H9 (cell line): ENCODE measurements at regions not wholly inside any gene's neighbourhood (a gene's known extent, or its start where the extent isn't known, plus 50 kb on each side); places are given as distances from the start of the nearest gene placed in this dataset.

Experiments
- DNase-seq: peaks from one replicate; pipeline ENCODE4 v3.0.0-alpha.2; 2017
- H2AFZ ChIP-seq: one replicate; pipeline ENCODE4 v1.6.1; 2013; ENCODE audit warnings: mild to moderate bottlenecking, low read length, control low read depth, moderate library complexity
- H2AK5ac ChIP-seq: 2 replicates; pipeline ENCODE4 v1.6.1; 2013; ENCODE audit warnings: low read length, control low read depth, mixed read lengths; ENCODE audit not compliant: insufficient read length
- H2BK120ac ChIP-seq: one replicate; pipeline ENCODE4 v1.6.1; 2013; ENCODE audit warnings: low read depth, mild to moderate bottlenecking, low read length, control low read depth, inconsistent platforms; ENCODE audit not compliant: poor library complexity, severe bottlenecking
- H2BK12ac ChIP-seq: 2 replicates; pipeline ENCODE4 v1.6.1; 2013; ENCODE audit warnings: low read length, control low read depth, mixed read lengths, low read depth; ENCODE audit not compliant: insufficient read length
- H2BK15ac ChIP-seq: 2 replicates; pipeline ENCODE4 v1.6.1; 2013; ENCODE audit warnings: low read depth, low read length, control low read depth
- H2BK20ac ChIP-seq: one replicate; pipeline ENCODE4 v1.6.1; 2013; ENCODE audit warnings: low read depth, mild to moderate bottlenecking, low read length, control low read depth, inconsistent platforms; ENCODE audit not compliant: poor library complexity, severe bottlenecking
- H2BK5ac ChIP-seq: 2 replicates; pipeline ENCODE4 v1.6.1; 2013; ENCODE audit warnings: low read length, control low read depth, mixed read lengths; ENCODE audit not compliant: insufficient read length
- H3K14ac ChIP-seq: 2 replicates; pipeline ENCODE4 v1.6.1; 2013; ENCODE audit warnings: low read length, control low read depth; ENCODE audit not compliant: insufficient read depth
- H3K18ac ChIP-seq: 2 replicates; pipeline ENCODE4 v1.6.1; 2013; ENCODE audit warnings: low read depth, mild to moderate bottlenecking, mixed read lengths, low read length, control low read depth; ENCODE audit not compliant: insufficient read length
- H3K23ac ChIP-seq: 2 replicates; pipeline ENCODE4 v1.6.1; 2013; ENCODE audit warnings: low read length, control low read depth, mixed read lengths, low read depth; ENCODE audit not compliant: insufficient read length
- H3K23me2 ChIP-seq: 2 replicates; pipeline ENCODE4 v1.6.1; 2013; ENCODE audit warnings: low read depth, mild to moderate bottlenecking, mixed read lengths, low read length, control low read depth; ENCODE audit not compliant: insufficient read length, poor library complexity, severe bottlenecking
- H3K27ac ChIP-seq: 2 replicates; pipeline ENCODE4 v1.5.1; 2013; ENCODE audit warnings: low read length, control low read depth, mixed read lengths, low read depth; ENCODE audit not compliant: insufficient read length
- H3K27me3 ChIP-seq: 2 replicates; pipeline ENCODE4 v1.6.1; 2013; ENCODE audit warnings: low read length, control low read depth, inconsistent platforms; ENCODE audit not compliant: insufficient read depth
- H3K4ac ChIP-seq: 2 replicates; pipeline ENCODE4 v1.6.1; 2013; ENCODE audit warnings: low read depth, mild to moderate bottlenecking, control low read depth, inconsistent platforms, low read length, moderate library complexity
- H3K4me1 ChIP-seq: 2 replicates; pipeline ENCODE4 v1.6.1; 2013; ENCODE audit warnings: low read length, control low read depth, inconsistent platforms; ENCODE audit not compliant: insufficient read depth
- H3K4me2 ChIP-seq: 2 replicates; pipeline ENCODE4 v1.6.1; 2013; ENCODE audit warnings: low read length, control low read depth, mixed read lengths; ENCODE audit not compliant: insufficient read length, insufficient read depth
- H3K56ac ChIP-seq: 2 replicates; pipeline ENCODE4 v1.6.1; 2013; ENCODE audit warnings: low read depth, mild to moderate bottlenecking, mixed read lengths, low read length, control low read depth; ENCODE audit not compliant: insufficient read length
- H3K79me1 ChIP-seq: 2 replicates; pipeline ENCODE4 v1.6.1; 2013; ENCODE audit warnings: low read depth, mild to moderate bottlenecking, moderate library complexity, low read length, control low read depth, inconsistent platforms; ENCODE audit not compliant: insufficient read depth, poor library complexity, severe bottlenecking
- H3K79me2 ChIP-seq: 2 replicates; pipeline ENCODE4 v1.6.1; 2013; ENCODE audit warnings: low read length, control low read depth, inconsistent platforms; ENCODE audit not compliant: insufficient read depth
- H3K9ac ChIP-seq: 2 replicates; pipeline ENCODE4 v1.6.1; 2013; ENCODE audit warnings: low read length, control low read depth, mixed read lengths; ENCODE audit not compliant: insufficient read length; ENCODE audit errors: extremely low read depth
- H3K9me3 ChIP-seq: one replicate; pipeline ENCODE4 v1.6.1; 2013; ENCODE audit warnings: low read depth, low read length, inconsistent platforms; ENCODE audit not compliant: control insufficient read depth
- H3T11ph ChIP-seq: one replicate; pipeline ENCODE4 v1.6.1; 2013; ENCODE audit warnings: mild to moderate bottlenecking, low read length, control low read depth, inconsistent platforms
- H4K20me1 ChIP-seq: one replicate; pipeline ENCODE4 v1.6.1; 2013; ENCODE audit not compliant: control insufficient read depth, insufficient read length, insufficient read depth
- H4K5ac ChIP-seq: 2 replicates; pipeline ENCODE4 v1.6.1; 2013; ENCODE audit warnings: low read depth, mild to moderate bottlenecking, mixed read lengths, low read length, control low read depth; ENCODE audit not compliant: insufficient read length
- H4K8ac ChIP-seq: replicated peaks from 2 replicates; pipeline ENCODE4 v1.6.1; 2013; ENCODE audit warnings: low read length, control low read depth, mixed read lengths, low read depth; ENCODE audit not compliant: insufficient read length
- H4K91ac ChIP-seq: 2 replicates; pipeline ENCODE4 v1.6.1; 2013; ENCODE audit warnings: low read depth, mild to moderate bottlenecking, moderate library complexity, mixed read lengths, low read length, control low read depth; ENCODE audit not compliant: insufficient read length
- H3K27ac Mint-ChIP-seq, 3 experiments: 2 replicates in 2 of 3; 3 replicates in 1 of 3; pipeline ENCODE4 v1.8.0; 2020 to 2021; ENCODE audit warnings: mixed read lengths in 3 of 3, mild to moderate bottlenecking in 1 of 3, moderate library complexity in 1 of 3
- H3K27me3 Mint-ChIP-seq: 2 replicates; pipeline ENCODE4 v1.8.0; 2021; ENCODE audit warnings: low read depth, mild to moderate bottlenecking, moderate library complexity, mixed read lengths
- H3K36me3 Mint-ChIP-seq, 3 experiments: 2 replicates in 2 of 3; 3 replicates in 1 of 3; pipeline ENCODE4 v1.8.0; 2020 to 2021; ENCODE audit warnings: low read depth in 3 of 3, mixed read lengths in 3 of 3; ENCODE audit not compliant: insufficient read depth in 1 of 3
- H3K4me1 Mint-ChIP-seq, 2 experiments: 2 replicates each; pipeline ENCODE4 v1.8.0; 2020; ENCODE audit warnings: mixed read lengths in 2 of 2
- H3K4me3 Mint-ChIP-seq, 2 experiments: 2 replicates in 1 of 2; 3 replicates in 1 of 2; pipeline ENCODE4 v1.8.0; 2020 to 2021; ENCODE audit warnings: mild to moderate bottlenecking in 2 of 2, mixed read lengths in 2 of 2, moderate library complexity in 1 of 2
- H3K9me3 Mint-ChIP-seq, 2 experiments: 2 replicates in 1 of 2; 3 replicates in 1 of 2; pipeline ENCODE4 v1.8.0; 2020; ENCODE audit warnings: mild to moderate bottlenecking in 2 of 2, mixed read lengths in 2 of 2, moderate library complexity in 1 of 2
- CTCF ChIP-seq: fragments of 200-600 bp; sonication (generic); conservative IDR thresholded peaks from 3 replicates; pipeline ENCODE4 v1.8.0; 2021; ENCODE audit warnings: antibody characterized with exemption, mild to moderate bottlenecking
- WGBS: extraction: QIAGEN DNeasy Blood & Tissue Kit; methylation state at CpG from one replicate; pipeline ENCODE4 v1.1.7; 2013; ENCODE audit warnings: missing lambda C conversion rate, low lambda C conversion rate, mixed read lengths; ENCODE audit not compliant: insufficient read length; ENCODE audit errors: extremely low coverage; 5-methylcytosine and 5-hydroxymethylcytosine counted together

- no peak overlapping the region for H2BK20ac ChIP-seq
- no peak overlapping the region for H3K56ac ChIP-seq
- DNase-seq, result no peak
- H4K8ac ChIP-seq, result no peak overlapping the region
- no peak overlapping the region for H2BK5ac ChIP-seq
- no peak overlapping the region for H3K27ac ChIP-seq
- no peaks in the 10 kb centered on the region for H3K27me3 ChIP-seq
- H3K23ac ChIP-seq, result no peak overlapping the region
- H2AK5ac ChIP-seq, result no peak overlapping the region
- no peaks in the 10 kb centered on the region for H3K79me1 ChIP-seq
- no peak overlapping the region for H2BK15ac ChIP-seq
- H3T11ph ChIP-seq, result no peak overlapping the region
- H3K79me2 ChIP-seq, result no peaks in the 10 kb centered on the region
- Mint-ChIP-seq H3K9me3 (peaks cover 3 to 5% of the 10 kb centered on the region in 2 experiments; a peak in 4 of 5 replicates), H3K36me3 (peaks cover 3 to 14% (median 10%) of the 10 kb centered on the region in 3 experiments; a peak in 5 of 7 replicates), H3K4me1 (peaks cover 32 to 37% of the 10 kb centered on the region in 2 experiments), H3K27me3 (peaks cover 15% of the 10 kb centered on the region), H3K27ac (no peak overlapping the region), H3K4me3 (no peak overlapping the region)
- H4K5ac ChIP-seq, result no peak overlapping the region
- H4K91ac ChIP-seq, result no peak overlapping the region
- no peaks in the 10 kb centered on the region for H3K23me2 ChIP-seq
- no peak overlapping the region for H3K4me2 ChIP-seq
- H2BK120ac ChIP-seq, result no peak overlapping the region
- H4K20me1 ChIP-seq, result no peaks in the 10 kb centered on the region
- WGBS, result no CpG with 5 or more reads among the region's 7 CpGs
- H3K9me3 ChIP-seq, result no peaks in the 10 kb centered on the region
- H3K14ac ChIP-seq, result no peak overlapping the region
- no peak overlapping the region for H3K9ac ChIP-seq
- no peak overlapping the region for H3K4ac ChIP-seq
- no peak overlapping the region for H2BK12ac ChIP-seq
- no peak for TF ChIP-seq CTCF
- no peaks in the 10 kb centered on the region for H3K4me1 ChIP-seq
- H2AFZ ChIP-seq, result no peak overlapping the region
- H3K18ac ChIP-seq, result no peak overlapping the region
Measured at GRCh38 chr6:4512051-4512471, 264.1 kb upstream of the CDYL start.
